Astrocyte of the spinal cord (primary cell): ENCODE measurements at regions not wholly inside any gene's neighbourhood (a gene's known extent, or its start where the extent isn't known, plus 50 kb on each side); places are given as distances from the start of the nearest gene placed in this dataset.

Source experiments
- DNase-seq: peaks from one replicate; pipeline ENCODE4 v3.0.0; 2011; ENCODE audit warnings: low read depth, low spot score
- H3K4me3 ChIP-seq: 2 replicates; pipeline ENCODE4 v1.5.1; 2011; ENCODE audit warnings: low read depth, mild to moderate bottlenecking, low read length, moderate library complexity
- in situ Hi-C: cut with HindIII; loops from 2 replicates; pipeline ENCODE4 v1.10.0; 2017; ENCODE audit warnings: low sequenced_read_pairs
- TF ChIP-seq, protein P1 (sequence below): IDR thresholded peaks from 2 replicates; pipeline ENCODE4 v1.5.1; 2012; ENCODE audit warnings: low read depth, mild to moderate bottlenecking, low read length, inconsistent platforms

DNA sequence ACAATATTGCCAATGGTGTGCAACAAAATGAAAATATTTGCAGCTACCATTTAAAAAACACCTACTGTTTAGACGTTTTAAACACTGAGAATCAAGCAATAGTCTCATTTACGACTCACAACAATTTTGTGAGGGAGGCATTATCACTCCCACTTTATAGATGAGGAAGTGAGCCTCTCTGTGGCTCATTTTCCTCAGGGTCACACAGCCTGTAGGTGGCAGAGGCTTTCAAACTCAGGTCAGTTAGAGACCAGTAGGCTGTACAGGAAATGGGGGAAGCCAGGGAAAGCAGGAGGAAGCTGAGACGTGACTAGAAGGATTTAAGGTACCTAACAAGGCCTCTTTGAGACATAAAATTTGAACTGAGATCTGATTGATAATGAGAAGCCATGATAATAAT lies 95.0 kb upstream of the ZNF521 start:
- TF ChIP-seq, protein P1, sequence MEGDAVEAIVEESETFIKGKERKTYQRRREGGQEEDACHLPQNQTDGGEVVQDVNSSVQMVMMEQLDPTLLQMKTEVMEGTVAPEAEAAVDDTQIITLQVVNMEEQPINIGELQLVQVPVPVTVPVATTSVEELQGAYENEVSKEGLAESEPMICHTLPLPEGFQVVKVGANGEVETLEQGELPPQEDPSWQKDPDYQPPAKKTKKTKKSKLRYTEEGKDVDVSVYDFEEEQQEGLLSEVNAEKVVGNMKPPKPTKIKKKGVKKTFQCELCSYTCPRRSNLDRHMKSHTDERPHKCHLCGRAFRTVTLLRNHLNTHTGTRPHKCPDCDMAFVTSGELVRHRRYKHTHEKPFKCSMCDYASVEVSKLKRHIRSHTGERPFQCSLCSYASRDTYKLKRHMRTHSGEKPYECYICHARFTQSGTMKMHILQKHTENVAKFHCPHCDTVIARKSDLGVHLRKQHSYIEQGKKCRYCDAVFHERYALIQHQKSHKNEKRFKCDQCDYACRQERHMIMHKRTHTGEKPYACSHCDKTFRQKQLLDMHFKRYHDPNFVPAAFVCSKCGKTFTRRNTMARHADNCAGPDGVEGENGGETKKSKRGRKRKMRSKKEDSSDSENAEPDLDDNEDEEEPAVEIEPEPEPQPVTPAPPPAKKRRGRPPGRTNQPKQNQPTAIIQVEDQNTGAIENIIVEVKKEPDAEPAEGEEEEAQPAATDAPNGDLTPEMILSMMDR = no peak
- DNase-seq = no peak
- no peak overlapping the region for H3K4me3 ChIP-seq
- in situ Hi-C loops = no loop called here

DNA sequence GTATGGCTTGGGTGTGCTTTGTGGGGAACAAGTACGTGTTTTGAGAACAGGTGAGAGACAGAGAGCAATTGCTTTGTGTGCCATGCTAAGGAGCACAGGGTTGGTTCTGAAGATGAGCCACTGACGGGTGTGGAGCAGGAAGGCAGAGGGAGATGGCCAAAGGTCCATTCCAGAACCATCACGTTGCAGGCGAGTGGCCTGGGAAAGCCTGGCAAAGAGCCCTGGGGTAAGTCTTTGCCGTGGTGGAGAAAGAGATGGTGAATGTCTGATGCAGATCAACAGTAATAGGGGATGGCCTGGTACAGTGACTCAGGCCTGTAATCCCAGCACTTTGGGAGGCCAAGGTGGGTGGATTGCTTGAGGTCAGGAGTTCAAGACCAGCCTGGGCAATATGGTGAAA lies 93.5 kb upstream of the ZNF521 start:
- DNase-seq = no peak
- in situ Hi-C loops = no loop called here
- H3K4me3 ChIP-seq = no peak overlapping the region
- TF ChIP-seq, protein P1 = no peak

DNA sequence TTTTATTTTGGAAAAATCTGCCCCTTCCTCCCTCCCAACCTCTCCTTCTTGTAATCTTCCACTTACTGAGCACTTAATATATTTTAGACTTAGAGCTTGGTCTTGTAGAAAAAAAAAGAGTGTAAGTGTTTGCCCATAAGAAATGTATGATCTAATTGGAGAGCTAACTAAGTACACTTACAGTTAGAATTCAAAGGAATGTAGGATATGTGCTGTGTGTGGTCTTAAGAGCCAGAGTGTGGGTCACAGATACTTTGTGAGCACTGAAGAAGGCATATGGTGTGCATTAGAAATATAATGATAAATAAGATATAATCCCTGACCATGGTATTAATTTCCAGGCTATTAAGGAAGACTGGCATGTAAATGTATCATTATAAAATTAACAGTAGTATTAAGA lies 91.8 kb upstream of the ZNF521 start:
- TF ChIP-seq, protein P1 = no peak
- no peak overlapping the region for H3K4me3 ChIP-seq
- in situ Hi-C loops = no loop called here
- no peak for DNase-seq

DNA sequence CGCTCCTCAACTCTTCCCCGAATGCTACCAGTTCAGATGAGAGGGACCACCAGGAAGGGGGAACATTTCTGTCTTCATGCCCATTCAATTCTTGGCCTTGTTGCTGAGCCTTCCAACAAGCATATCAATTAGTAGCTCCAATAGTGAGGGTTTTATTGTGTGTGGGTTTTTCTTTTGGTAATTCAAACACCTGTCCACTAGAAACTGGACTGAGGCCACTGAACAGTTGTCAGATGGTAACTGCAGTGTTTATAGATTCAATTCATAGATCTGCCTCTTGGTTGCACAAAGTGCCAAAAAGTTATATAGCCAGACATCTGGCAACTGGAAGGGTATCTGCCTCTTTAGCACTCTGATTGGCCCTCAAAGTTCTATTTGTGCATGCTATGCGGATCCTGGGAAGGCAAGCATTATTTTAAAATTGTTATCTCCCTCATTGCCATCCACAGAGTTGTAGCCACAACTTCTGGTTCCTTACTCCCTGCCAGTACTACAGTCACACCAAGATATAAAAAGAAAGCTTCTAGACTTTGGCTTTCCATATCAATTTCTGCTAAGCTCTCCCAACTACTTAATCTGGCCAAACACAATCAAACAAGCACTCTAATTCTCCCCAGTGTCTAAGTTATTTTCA lies 83.3 kb upstream of the ZNF521 start:
- in situ Hi-C loops = no loop called here

DNA sequence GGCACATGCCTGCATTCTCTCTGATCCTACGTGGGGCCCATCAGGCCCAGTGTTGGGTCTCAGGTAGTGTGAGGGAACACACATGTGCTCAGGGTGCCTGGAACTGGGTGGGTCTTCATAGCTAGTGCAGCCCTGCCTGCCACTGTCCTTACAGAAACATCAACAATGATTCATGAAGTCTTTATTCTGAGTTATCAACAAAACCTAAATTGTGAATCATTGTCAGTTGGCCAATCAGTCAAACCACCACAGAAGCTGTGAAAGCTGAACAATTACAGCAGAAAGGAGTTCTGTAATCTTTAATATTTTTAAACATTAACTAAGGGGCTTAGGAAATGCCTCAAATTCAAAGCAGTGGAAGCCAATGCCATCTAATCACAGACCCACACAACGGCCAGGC lies 82.8 kb upstream of the ZNF521 start:
- TF ChIP-seq, protein P1 = no peak
- DNase-seq = no peak
- in situ Hi-C loops = no loop called here
- H3K4me3 ChIP-seq = no peak overlapping the region

More for the DNA sequence above, 83.3 kb upstream of the ZNF521 start:
- TF ChIP-seq, protein P1 = no peak
- no peak overlapping the region for H3K4me3 ChIP-seq
- no peak for DNase-seq

DNA sequence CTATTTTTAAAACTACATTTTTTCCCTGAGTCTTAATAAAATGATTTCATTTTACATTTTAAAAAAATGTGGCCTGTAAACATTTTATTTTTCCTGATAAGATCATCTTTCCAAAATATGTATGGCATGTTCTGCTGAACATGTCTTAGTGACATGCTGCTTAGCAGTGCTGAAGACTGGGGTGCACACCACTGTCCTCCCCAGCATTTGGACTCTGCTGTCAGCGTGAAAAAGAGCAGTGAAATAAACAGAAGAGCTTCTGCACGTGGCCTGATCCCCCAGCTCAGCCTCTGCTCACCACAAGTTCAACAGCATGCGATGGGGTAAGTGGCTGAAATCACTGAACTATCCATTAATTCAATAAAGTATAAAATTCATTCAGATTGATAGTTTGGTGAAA lies 81.6 kb upstream of the ZNF521 start:
- DNase-seq = no peak
- no peak overlapping the region for H3K4me3 ChIP-seq
- in situ Hi-C loops = no loop called here
- TF ChIP-seq, protein P1 = no peak
